Chondrocyte (in vitro differentiated cells): ENCODE measurements at regions not wholly inside any gene's neighbourhood (a gene's known extent, or its start where the extent isn't known, plus 50 kb on each side); places are given as distances from the start of the nearest gene placed in this dataset.

ENCODE experiments used
- DNase-seq: peaks from one replicate; pipeline ENCODE4 v3.0.0; 2021; ENCODE audit warnings: mixed read lengths, low spot score
- H3K27ac Mint-ChIP-seq: one replicate; pipeline ENCODE4 v1.8.0; 2021; ENCODE audit warnings: mild to moderate bottlenecking, moderate library complexity, mixed read lengths; ENCODE audit not compliant: unreplicated experiment
- H3K27me3 Mint-ChIP-seq: 2 replicates; pipeline ENCODE4 v1.8.0; 2021; ENCODE audit warnings: low read depth, mixed read lengths
- H3K36me3 Mint-ChIP-seq: 2 replicates; pipeline ENCODE4 v1.8.0; 2021; ENCODE audit warnings: low read depth, mixed read lengths
- H3K4me1 Mint-ChIP-seq: 2 replicates; pipeline ENCODE4 v1.8.0; 2021; ENCODE audit warnings: low read depth, mild to moderate bottlenecking, mixed read lengths
- H3K4me3 Mint-ChIP-seq: one replicate; pipeline ENCODE4 v1.8.0; 2021; ENCODE audit warnings: mild to moderate bottlenecking, moderate library complexity, mixed read lengths; ENCODE audit not compliant: unreplicated experiment
- H3K9me3 Mint-ChIP-seq: 2 replicates; pipeline ENCODE4 v1.8.0; 2021; ENCODE audit warnings: low read depth, mixed read lengths
- CTCF ChIP-seq: fragments of 200-600 bp; sonication (generic); IDR thresholded peaks from 2 replicates; pipeline ENCODE4 v1.5.0; 2021; ENCODE audit warnings: antibody characterized with exemption, mild to moderate bottlenecking, moderate library complexity

- H3K27me3 Mint-ChIP-seq = no peaks in the 10 kb centered on the region
- H3K4me1 Mint-ChIP-seq = no peaks in the 10 kb centered on the region
- peaks cover 2% of the 10 kb centered on the region for H3K36me3 Mint-ChIP-seq
- DNase-seq = no peak
- peaks cover 15% of the 10 kb centered on the region for H3K9me3 Mint-ChIP-seq
- no peak overlapping the region for H3K4me3 Mint-ChIP-seq
- H3K27ac Mint-ChIP-seq = no peak overlapping the region
- no peak for TF ChIP-seq CTCF
These were observed 209.1 kb upstream of the CTAGE1 start for GRCh38 chr18:22626771-22627170.

- Mint-ChIP-seq H3K36me3 (peaks cover 2% of the 10 kb centered on the region), H3K9me3 (peaks cover 15% of the 10 kb centered on the region), H3K27me3 (no peaks in the 10 kb centered on the region), H3K4me3 (no peak overlapping the region), H3K27ac (no peak overlapping the region), H3K4me1 (peaks cover 4% of the 10 kb centered on the region)
- no peak for TF ChIP-seq CTCF
- DNase-seq = no peak
These were observed 209.8 kb upstream of the CTAGE1 start for GRCh38 chr18:22627506-22627905.

GRCh38 chr18:22628795-22629510 lies 211.2 kb upstream of the CTAGE1 start:
- peaks cover 15% of the 10 kb centered on the region for H3K9me3 Mint-ChIP-seq
- no peaks in the 10 kb centered on the region for H3K27me3 Mint-ChIP-seq
- no peak for DNase-seq
- no peak overlapping the region for H3K27ac Mint-ChIP-seq
- H3K4me3 Mint-ChIP-seq = no peak overlapping the region
- H3K36me3 Mint-ChIP-seq = peaks cover 2% of the 10 kb centered on the region
- peaks cover 4% of the 10 kb centered on the region for H3K4me1 Mint-ChIP-seq
- no peak for TF ChIP-seq CTCF

- no peaks in the 10 kb centered on the region for H3K27me3 Mint-ChIP-seq
These were observed 213.3 kb upstream of the CTAGE1 start for GRCh38 chr18:22630980-22631379.

GRCh38 chr18:22632191-22632590 lies 214.5 kb upstream of the CTAGE1 start:
- Mint-ChIP-seq H3K4me3 (no peak overlapping the region), H3K27ac (no peak overlapping the region), H3K4me1 (peaks cover 4% of the 10 kb centered on the region), H3K36me3 (peaks cover 6% of the 10 kb centered on the region), H3K9me3 (peaks cover 22% of the 10 kb centered on the region), H3K27me3 (no peaks in the 10 kb centered on the region)
- DNase-seq = no peak
- no peak for TF ChIP-seq CTCF

More at GRCh38 chr18:22630980-22631379, 213.3 kb upstream of the CTAGE1 start:
- Mint-ChIP-seq H3K4me3 (no peak overlapping the region), H3K36me3 (peaks cover 4% of the 10 kb centered on the region), H3K4me1 (peaks cover 4% of the 10 kb centered on the region), H3K27ac (no peak overlapping the region), H3K9me3 (peaks cover 19% of the 10 kb centered on the region)
- TF ChIP-seq CTCF = no peak
- no peak for DNase-seq
